ENCODE measurements at regions not wholly inside any gene's neighbourhood (a gene's known extent, or its start where the extent isn't known, plus 50 kb on each side); places are given as distances from the start of the nearest gene placed in this dataset.

DNA sequence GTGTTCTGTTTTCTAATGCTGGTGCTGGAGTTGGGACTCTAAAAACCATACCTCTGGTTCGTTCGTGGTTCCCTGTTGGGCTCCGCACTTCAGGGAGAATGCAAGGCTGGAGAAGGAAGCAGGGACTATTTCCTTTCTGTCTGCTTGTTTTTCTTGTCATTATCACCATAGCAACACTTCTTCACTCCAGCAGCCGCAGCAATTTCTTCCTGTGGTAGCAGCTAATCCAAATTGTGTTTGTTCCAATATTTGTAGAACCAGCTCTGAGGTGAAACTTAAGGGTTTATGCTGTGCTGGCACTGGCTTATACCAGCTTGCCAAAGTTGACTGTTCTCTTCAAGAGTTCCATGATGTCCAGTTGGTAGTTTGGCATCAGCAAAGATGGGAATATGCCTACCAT is 301.4 kb upstream of the SYT4 start:
- TF ChIP-seq FOXP2 (optimal IDR thresholded peaks at IDR 0.05; ENCODE audit: borderline replicate concordance, extremely low read depth, extremely low read length, insufficient read depth) (no peak), POLR2AphosphoS5 (IDR thresholded peaks at IDR 0.05; ENCODE audit: low read depth, low read length) (no peak), TAF1 (IDR thresholded peaks at IDR 0.05; ENCODE audit: borderline replicate concordance, insufficient read depth, low read length) (no peak)
- TF ChIP-seq, protein P1, sequence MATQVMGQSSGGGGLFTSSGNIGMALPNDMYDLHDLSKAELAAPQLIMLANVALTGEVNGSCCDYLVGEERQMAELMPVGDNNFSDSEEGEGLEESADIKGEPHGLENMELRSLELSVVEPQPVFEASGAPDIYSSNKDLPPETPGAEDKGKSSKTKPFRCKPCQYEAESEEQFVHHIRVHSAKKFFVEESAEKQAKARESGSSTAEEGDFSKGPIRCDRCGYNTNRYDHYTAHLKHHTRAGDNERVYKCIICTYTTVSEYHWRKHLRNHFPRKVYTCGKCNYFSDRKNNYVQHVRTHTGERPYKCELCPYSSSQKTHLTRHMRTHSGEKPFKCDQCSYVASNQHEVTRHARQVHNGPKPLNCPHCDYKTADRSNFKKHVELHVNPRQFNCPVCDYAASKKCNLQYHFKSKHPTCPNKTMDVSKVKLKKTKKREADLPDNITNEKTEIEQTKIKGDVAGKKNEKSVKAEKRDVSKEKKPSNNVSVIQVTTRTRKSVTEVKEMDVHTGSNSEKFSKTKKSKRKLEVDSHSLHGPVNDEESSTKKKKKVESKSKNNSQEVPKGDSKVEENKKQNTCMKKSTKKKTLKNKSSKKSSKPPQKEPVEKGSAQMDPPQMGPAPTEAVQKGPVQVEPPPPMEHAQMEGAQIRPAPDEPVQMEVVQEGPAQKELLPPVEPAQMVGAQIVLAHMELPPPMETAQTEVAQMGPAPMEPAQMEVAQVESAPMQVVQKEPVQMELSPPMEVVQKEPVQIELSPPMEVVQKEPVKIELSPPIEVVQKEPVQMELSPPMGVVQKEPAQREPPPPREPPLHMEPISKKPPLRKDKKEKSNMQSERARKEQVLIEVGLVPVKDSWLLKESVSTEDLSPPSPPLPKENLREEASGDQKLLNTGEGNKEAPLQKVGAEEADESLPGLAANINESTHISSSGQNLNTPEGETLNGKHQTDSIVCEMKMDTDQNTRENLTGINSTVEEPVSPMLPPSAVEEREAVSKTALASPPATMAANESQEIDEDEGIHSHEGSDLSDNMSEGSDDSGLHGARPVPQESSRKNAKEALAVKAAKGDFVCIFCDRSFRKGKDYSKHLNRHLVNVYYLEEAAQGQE (IDR thresholded peaks at IDR 0.05; ENCODE audit: insufficient read depth in 1 of 2, low read depth in 2 of 2, low read length in 2 of 2): no peak

Data from PFSK-1 (cell line).